ENCODE measurements at regions not wholly inside any gene's neighbourhood (a gene's known extent, or its start where the extent isn't known, plus 50 kb on each side); places are given as distances from the start of the nearest gene placed in this dataset.

DNA sequence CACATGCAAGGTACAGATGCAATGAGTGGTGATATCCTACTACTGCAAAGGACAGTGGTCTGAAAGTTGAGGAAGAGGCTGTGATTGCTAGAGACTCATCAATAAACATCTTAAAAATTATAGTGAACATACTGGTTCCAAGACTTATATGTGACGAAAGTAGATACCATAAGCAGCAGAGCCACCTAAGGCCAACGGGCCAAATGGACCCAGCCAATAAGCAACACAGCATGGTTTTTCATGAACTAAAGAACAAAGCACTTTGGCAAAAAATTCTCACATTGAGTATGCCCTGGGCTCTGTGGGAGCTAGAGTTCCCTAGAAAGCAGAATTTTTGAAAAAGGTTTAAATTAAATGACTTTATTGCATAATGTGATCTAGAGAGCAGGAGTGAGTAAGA, 272.1 kb downstream of the SI start:
- TF ChIP-seq, protein P1, sequence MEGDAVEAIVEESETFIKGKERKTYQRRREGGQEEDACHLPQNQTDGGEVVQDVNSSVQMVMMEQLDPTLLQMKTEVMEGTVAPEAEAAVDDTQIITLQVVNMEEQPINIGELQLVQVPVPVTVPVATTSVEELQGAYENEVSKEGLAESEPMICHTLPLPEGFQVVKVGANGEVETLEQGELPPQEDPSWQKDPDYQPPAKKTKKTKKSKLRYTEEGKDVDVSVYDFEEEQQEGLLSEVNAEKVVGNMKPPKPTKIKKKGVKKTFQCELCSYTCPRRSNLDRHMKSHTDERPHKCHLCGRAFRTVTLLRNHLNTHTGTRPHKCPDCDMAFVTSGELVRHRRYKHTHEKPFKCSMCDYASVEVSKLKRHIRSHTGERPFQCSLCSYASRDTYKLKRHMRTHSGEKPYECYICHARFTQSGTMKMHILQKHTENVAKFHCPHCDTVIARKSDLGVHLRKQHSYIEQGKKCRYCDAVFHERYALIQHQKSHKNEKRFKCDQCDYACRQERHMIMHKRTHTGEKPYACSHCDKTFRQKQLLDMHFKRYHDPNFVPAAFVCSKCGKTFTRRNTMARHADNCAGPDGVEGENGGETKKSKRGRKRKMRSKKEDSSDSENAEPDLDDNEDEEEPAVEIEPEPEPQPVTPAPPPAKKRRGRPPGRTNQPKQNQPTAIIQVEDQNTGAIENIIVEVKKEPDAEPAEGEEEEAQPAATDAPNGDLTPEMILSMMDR (IDR thresholded peaks at IDR 0.05), result no peak
- no peak for TF ChIP-seq POLR2AphosphoS5 (IDR thresholded peaks at IDR 0.05)
- TF ChIP-seq POLR2A (IDR thresholded peaks at IDR 0.05), result no peak
- no peak for TF ChIP-seq EP300 (IDR thresholded peaks at IDR 0.05)

Measured in gastroesophageal sphincter (tissue), 3 donors.